SK-N-SH (cell line): ENCODE measurements at regions not wholly inside any gene's neighbourhood (a gene's known extent, or its start where the extent isn't known, plus 50 kb on each side); places are given as distances from the start of the nearest gene placed in this dataset.

Source experiments
- CTCF ChIA-PET: fragments of 300-600, 350-600 bp; formaldehyde crosslinking; extraction: SDS; loops from one replicate; lab custom pipeline; 2021; lab: Yijun Ruan, JAX
- POLR2A ChIA-PET: fragments of 350-600 bp; sonication (Branson Sonifier 250); formaldehyde crosslinking; extraction: SDS; loops from one replicate; lab custom pipeline; 2020; ENCODE audit warnings: antibody characterized with exemption, inconsistent platforms; lab: Yijun Ruan, JAX
- DNase-seq: peaks from one replicate; pipeline ENCODE4 v3.0.0; 2012
- H2AFZ ChIP-seq: fragments of 200-600 bp; sonication (generic); 2 replicates; pipeline ENCODE4 v1.8.1; 2016; ENCODE audit warnings: antibody characterized with exemption, mild to moderate bottlenecking, low read depth
- H3F3A ChIP-seq: fragments of 200-600 bp; sonication (generic); replicated peaks from 2 replicates; pipeline ENCODE3; 2016; ENCODE audit warnings: antibody characterized with exemption, mild to moderate bottlenecking; ENCODE audit not compliant: insufficient read depth
- H3K27ac ChIP-seq, 2 experiments: fragments of 200-500 bp in 1 of 2; fragments of 200-600 bp in 1 of 2; sonication (Bioruptor generic) in 1 of 2; sonication (generic), shearing (Covaris generic) in 1 of 2; 2 replicates each; pipeline versions ENCODE4 v1.5.1 to v1.6.1; 2014 to 2016; ENCODE audit warnings: low read depth in 2 of 2, inconsistent platforms in 1 of 2, low read length in 1 of 2, mild to moderate bottlenecking in 1 of 2, mixed read lengths in 1 of 2
- H3K27me3 ChIP-seq: fragments of 200-600 bp; sonication (generic), shearing (Covaris generic); 2 replicates; pipeline ENCODE4 v1.6.1; 2016; ENCODE audit warnings: mixed run types; ENCODE audit not compliant: insufficient read depth
- H3K36me3 ChIP-seq, 2 experiments: fragments of 200-500 bp in 1 of 2; fragments of 200-600 bp in 1 of 2; sonication (Bioruptor generic) in 1 of 2; sonication (generic) in 1 of 2; replicated peaks in 1 of 2; 2 replicates each; pipeline versions ENCODE3 to v1.5.1; 2014 to 2016; ENCODE audit warnings: low read length in 1 of 2, mild to moderate bottlenecking in 1 of 2; ENCODE audit not compliant: insufficient read depth in 2 of 2, control insufficient read depth in 1 of 2
- H3K4me1 ChIP-seq, 2 experiments: fragments of 200-500 bp in 1 of 2; fragments of 200-600 bp in 1 of 2; sonication (Bioruptor generic) in 1 of 2; sonication (generic), shearing (Covaris generic) in 1 of 2; 2 replicates each; pipeline versions ENCODE4 v1.5.1 to v1.6.1; 2014 to 2016; ENCODE audit warnings: low read depth in 1 of 2, low read length in 1 of 2, mixed run types in 1 of 2; ENCODE audit not compliant: insufficient read depth in 2 of 2, control insufficient read depth in 1 of 2
- H3K4me2 ChIP-seq: fragments of 200-600 bp; sonication (generic), shearing (Covaris generic); 2 replicates; pipeline ENCODE4 v1.6.1; 2017; ENCODE audit warnings: mixed run types
- H3K4me3 ChIP-seq, 2 experiments: fragments of 200-500 bp in 1 of 2; fragments of 200-600 bp in 1 of 2; sonication (Bioruptor generic) in 1 of 2; sonication (generic), shearing (Covaris generic) in 1 of 2; 2 replicates each; pipeline versions ENCODE4 v1.5.1 to v1.8.1; 2014 to 2016; ENCODE audit warnings: low read depth in 2 of 2, inconsistent platforms in 1 of 2, low read length in 1 of 2, mild to moderate bottlenecking in 1 of 2, mixed read lengths in 1 of 2, moderate library complexity in 1 of 2
- H3K79me2 ChIP-seq: fragments of 200-600 bp; sonication (generic); 2 replicates; pipeline ENCODE4 v1.8.1; 2017; ENCODE audit warnings: mild to moderate bottlenecking; ENCODE audit not compliant: insufficient read depth
- H3K9ac ChIP-seq: fragments of 200-600 bp; sonication (generic); 2 replicates; pipeline ENCODE4 v1.6.1; 2017; ENCODE audit warnings: mixed run types
- H3K9me2 ChIP-seq: fragments of 200-600 bp; sonication (generic); 2 replicates; pipeline ENCODE4 v1.6.1; 2017; ENCODE audit warnings: mixed run types
- H3K9me3 ChIP-seq: fragments of 200-600 bp; sonication (generic); 2 replicates; pipeline ENCODE4 v1.6.1; 2017; ENCODE audit warnings: mixed run types, mild to moderate bottlenecking, moderate library complexity
- H4K20me1 ChIP-seq: fragments of 200-600 bp; sonication (generic); 2 replicates; pipeline ENCODE4 v1.6.1; 2017; ENCODE audit warnings: mild to moderate bottlenecking, mixed run types; ENCODE audit not compliant: insufficient read depth
- CHD2 ChIP-seq: fragments of 150-350 bp; IDR thresholded peaks from 2 replicates; pipeline ENCODE4 v1.6.1; 2018; ENCODE audit warnings: low read length; ENCODE audit not compliant: partially characterized antibody
- EP300 ChIP-seq, 2 experiments: IDR thresholded peaks; 2 replicates each; pipeline versions ENCODE4 v1.4.0 to v1.6.1; 2012; ENCODE audit warnings: borderline replicate concordance in 1 of 2, low read depth in 1 of 2, low read length in 1 of 2
- FOSL2 ChIP-seq: IDR thresholded peaks from 2 replicates; pipeline ENCODE4 v1.4.0; 2012; ENCODE audit warnings: low read depth, mild to moderate bottlenecking, moderate library complexity, borderline replicate concordance
- FOXJ3 ChIP-seq: sonication (generic); formaldehyde crosslinking; IDR thresholded peaks from 2 replicates; pipeline ENCODE4 v1.5.1; 2020; ENCODE audit warnings: mild to moderate bottlenecking, missing genetic modification reagents
- FOXM1 ChIP-seq: IDR thresholded peaks from 2 replicates; pipeline ENCODE4 v1.4.0; 2012; ENCODE audit warnings: low read depth, mild to moderate bottlenecking
- GABPA ChIP-seq: IDR thresholded peaks from 2 replicates; pipeline ENCODE4 v1.4.0; 2012; ENCODE audit warnings: low read depth, mild to moderate bottlenecking
- IRF3 ChIP-seq: fragments of 150-350 bp; IDR thresholded peaks from 2 replicates; pipeline ENCODE4 v1.6.1; 2016; ENCODE audit warnings: mild to moderate bottlenecking, low read depth, low read length
- JUND ChIP-seq: IDR thresholded peaks from 2 replicates; pipeline ENCODE4 v1.4.0; 2012
- NFIC ChIP-seq: IDR thresholded peaks from 2 replicates; pipeline ENCODE4 v1.4.0; 2012; ENCODE audit warnings: borderline replicate concordance
- PBX3 ChIP-seq: IDR thresholded peaks from 2 replicates; pipeline ENCODE4; 2012
- RAD21 ChIP-seq: IDR thresholded peaks from 2 replicates; pipeline ENCODE4 v1.6.1; 2012; ENCODE audit warnings: mild to moderate bottlenecking, low read length
- RCOR1 ChIP-seq: fragments of 150-350 bp; IDR thresholded peaks from 2 replicates; pipeline ENCODE4 v1.6.1; 2017; ENCODE audit warnings: antibody characterized with exemption, low read length
- REST ChIP-seq: IDR thresholded peaks from 2 replicates; pipeline ENCODE4 v1.6.1; 2012; ENCODE audit warnings: mild to moderate bottlenecking, low read depth, low read length, moderate library complexity
- RFX5 ChIP-seq: IDR thresholded peaks from 2 replicates; pipeline ENCODE4 v1.6.1; 2012; ENCODE audit warnings: mild to moderate bottlenecking, improper control_type of control experiment, low read length
- RXRA ChIP-seq: IDR thresholded peaks from 2 replicates; pipeline ENCODE4 v1.4.0; 2012; ENCODE audit warnings: low read depth, mild to moderate bottlenecking, borderline replicate concordance
- YY1 ChIP-seq: IDR thresholded peaks from 2 replicates; pipeline ENCODE4 v1.4.0; 2012; ENCODE audit warnings: low read depth, mild to moderate bottlenecking
- WGBS: methylation state at CpG from one replicate; pipeline ENCODE4 v1.1.6; 2017; ENCODE audit warnings: low lambda C conversion rate; 5-methylcytosine and 5-hydroxymethylcytosine counted together

- Histone ChIP-seq H3K4me2 (no peak overlapping the region), H3K4me1 (no peaks in the 10 kb centered on the region), H2AFZ (no peak overlapping the region), H3K27ac (no peak overlapping the region), H3K79me2 (no peaks in the 10 kb centered on the region), H3K9ac (no peak overlapping the region), H3K27me3 (no peaks in the 10 kb centered on the region; the same call in 1 of the 2 replicates), H3F3A (no peaks in the 10 kb centered on the region), H4K20me1 (no peaks in the 10 kb centered on the region), H3K9me2 (no peaks in the 10 kb centered on the region), H3K9me3 (no peaks in the 10 kb centered on the region), H3K36me3 (no peaks in the 10 kb centered on the region), H3K4me3 (no peak overlapping the region)
- TF ChIP-seq YY1: no peak
- TF ChIP-seq EP300 (IDR thresholded peaks at IDR 0.05; ENCODE audit: borderline replicate concordance in 1 of 2, low read depth in 1 of 2, low read length in 1 of 2): no peak
- TF ChIP-seq PBX3: no peak
- DNase-seq: no peak
- ChIA-PET CTCF (no interaction called here), POLR2A (no interaction called here)
- 10% methylated on average over 2 of the region's 3 CpGs for WGBS
These were observed 331.6 kb upstream of the BRINP3 start for GRCh38 chr1:190809312-190809711.

- no peak overlapping the region for H3K4me3 ChIP-seq
- no peak for DNase-seq
- ChIA-PET POLR2A (no interaction called here), CTCF (no interaction called here)
- H3K4me1 ChIP-seq: no peaks in the 10 kb centered on the region
- TF ChIP-seq JUND: no peak
- no peak for TF ChIP-seq FOXJ3 (CRISPR knock-in tag)
- TF ChIP-seq FOSL2: no peak
- TF ChIP-seq EP300 (IDR thresholded peaks at IDR 0.05; ENCODE audit: borderline replicate concordance in 1 of 2, low read depth in 1 of 2, low read length in 1 of 2): no peak
- TF ChIP-seq GABPA: no peak
- TF ChIP-seq YY1: no peak
- TF ChIP-seq FOXM1: no peak
- TF ChIP-seq RAD21: no peak
- TF ChIP-seq RFX5: no peak
- TF ChIP-seq RCOR1: no peak
- TF ChIP-seq PBX3: no peak
- TF ChIP-seq NFIC: no peak
- no peak overlapping the region for H3K9ac ChIP-seq
- H3K4me2 ChIP-seq: no peak overlapping the region
- no peaks in the 10 kb centered on the region for H3K36me3 ChIP-seq
- no peaks in the 10 kb centered on the region for H3K9me2 ChIP-seq
- H3K79me2 ChIP-seq: no peaks in the 10 kb centered on the region
- H4K20me1 ChIP-seq: no peaks in the 10 kb centered on the region
- H3F3A ChIP-seq: no peaks in the 10 kb centered on the region
- H3K9me3 ChIP-seq: no peaks in the 10 kb centered on the region
- H3K27me3 ChIP-seq: no peaks in the 10 kb centered on the region
- no peak overlapping the region for H3K27ac ChIP-seq
- 3% methylated on average over 2 of the region's 2 CpGs for WGBS
- no peak overlapping the region for H2AFZ ChIP-seq
These were observed 335.3 kb upstream of the BRINP3 start for GRCh38 chr1:190812996-190813395.

GRCh38 chr1:190832511-190832910, 354.8 kb upstream of the BRINP3 start:
- ChIA-PET POLR2A (no interaction called here), CTCF (interaction anchor here (0.8 kb wide), 1 partner anchor 16 kb away, joined by 3 read pairs; no protein-coding TSS in a partner anchor)
- H3K79me2 ChIP-seq: no peaks in the 10 kb centered on the region
- no peaks in the 10 kb centered on the region for H3K36me3 ChIP-seq
- DNase-seq: no peak
- no peaks in the 10 kb centered on the region for H3K4me1 ChIP-seq
- H3K9me2 ChIP-seq: no peaks in the 10 kb centered on the region
- H3F3A ChIP-seq: no peaks in the 10 kb centered on the region
- no peak overlapping the region for H2AFZ ChIP-seq
- no peaks in the 10 kb centered on the region for H3K27me3 ChIP-seq
- no peak overlapping the region for H3K27ac ChIP-seq
- H3K4me2 ChIP-seq: no peak overlapping the region
- no peak overlapping the region for H3K9ac ChIP-seq
- no peak overlapping the region for H3K4me3 ChIP-seq
- H4K20me1 ChIP-seq: no peaks in the 10 kb centered on the region
- no peaks in the 10 kb centered on the region for H3K9me3 ChIP-seq
- TF ChIP-seq CHD2 (no peak), RXRA (no peak), YY1 (no peak), GABPA (no peak), REST (no peak), IRF3 (no peak)
